BJ (cell line): ENCODE measurements at regions not wholly inside any gene's neighbourhood (a gene's known extent, or its start where the extent isn't known, plus 50 kb on each side); places are given as distances from the start of the nearest gene placed in this dataset.

ENCODE experiments used
- CTCF ChIA-PET: fragments of 350-600 bp; formaldehyde crosslinking; extraction: SDS; loops from one replicate; lab custom pipeline; 2021; ENCODE audit warnings: antibody characterized with exemption, inconsistent platforms; lab: Yijun Ruan, JAX
- POLR2A ChIA-PET: fragments of 300-600 bp; sonication (Branson Sonifier 250); formaldehyde crosslinking; extraction: SDS; loops from one replicate; lab custom pipeline; 2021; ENCODE audit warnings: antibody characterized with exemption; lab: Charles Lee
- DNase-seq: peaks from one replicate; pipeline ENCODE4 v3.0.0-alpha.2; 2011; ENCODE audit warnings: low read depth
- H3K27me3 ChIP-seq: 2 replicates; pipeline ENCODE4 v1.6.0; 2011; ENCODE audit warnings: low read length; ENCODE audit not compliant: control insufficient read depth, insufficient read depth
- H3K36me3 ChIP-seq: 2 replicates; pipeline ENCODE4 v1.5.1; 2011; ENCODE audit warnings: low read length; ENCODE audit not compliant: control insufficient read depth, insufficient read depth
- H3K4me3 ChIP-seq: 2 replicates; pipeline ENCODE4 v1.5.1; 2011; ENCODE audit warnings: low read depth, mild to moderate bottlenecking, control low read depth, low read length
- CTCF ChIP-seq: IDR thresholded peaks from 2 replicates; pipeline ENCODE4 v1.5.1; 2011; ENCODE audit warnings: low read depth, mild to moderate bottlenecking, control low read depth, inconsistent platforms, low read length, moderate library complexity; ENCODE audit not compliant: insufficient read depth

DNA sequence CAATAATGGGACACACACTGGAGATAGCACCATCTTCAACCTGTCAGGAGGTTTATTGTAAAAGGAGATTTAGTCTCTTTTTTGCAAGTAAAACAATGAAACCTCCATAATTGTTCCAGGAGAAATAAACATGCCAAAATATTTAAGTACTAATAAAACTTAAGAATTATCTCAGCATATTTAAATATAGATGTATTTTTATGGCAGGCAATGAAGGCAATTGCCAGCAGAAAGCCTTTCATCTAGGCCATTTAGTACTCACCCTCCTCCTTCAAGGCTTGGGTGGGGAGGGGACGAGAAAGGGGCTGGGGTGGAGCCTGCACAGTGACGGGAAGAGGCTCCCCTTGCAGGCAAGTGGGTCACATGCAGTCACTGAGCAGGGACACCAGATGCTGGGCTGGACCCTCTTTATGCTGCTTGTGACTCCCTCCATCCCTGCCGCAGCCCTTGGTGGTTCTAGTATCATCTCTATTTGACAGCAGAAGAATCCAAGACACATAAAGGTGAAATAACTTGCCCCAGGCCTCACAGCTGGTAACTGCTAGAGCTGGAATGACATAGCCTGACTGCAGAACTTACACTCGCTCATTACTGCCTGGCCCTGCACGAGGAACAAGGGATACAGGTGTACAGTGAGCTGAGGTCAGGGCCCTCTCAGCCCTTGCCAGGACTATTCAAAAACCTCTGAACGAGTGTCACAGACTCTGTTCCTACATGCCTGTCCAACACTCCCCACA lies 449.5 kb upstream of the ZMIZ1 start:
- DNase-seq, result no peak
- H3K27me3 ChIP-seq, result peaks cover 12% of the 10 kb centered on the region
- no peaks in the 10 kb centered on the region for H3K36me3 ChIP-seq
- ChIA-PET CTCF (no interaction called here), POLR2A (no interaction called here)
- TF ChIP-seq CTCF, result no peak
- H3K4me3 ChIP-seq, result no peak overlapping the region

DNA sequence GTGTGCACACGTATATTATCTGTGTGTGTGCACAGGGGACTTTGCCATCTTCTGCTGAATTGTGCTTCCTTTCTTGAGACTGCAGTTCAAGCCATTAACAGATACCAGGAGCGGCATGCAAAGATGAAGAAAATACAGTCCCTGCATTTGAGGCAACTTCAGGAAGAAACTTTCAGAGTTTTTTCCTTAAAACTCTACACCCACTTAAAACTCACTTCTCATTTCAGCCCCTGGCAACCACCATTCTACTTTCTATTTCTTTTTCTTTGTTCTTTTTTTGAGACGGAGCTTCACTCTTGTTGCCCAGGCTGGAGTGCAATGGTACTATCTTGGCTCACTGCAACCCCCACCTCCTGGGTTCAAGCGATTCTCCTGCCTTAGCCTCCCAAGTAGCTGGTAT lies 448.9 kb upstream of the ZMIZ1 start:
- Histone ChIP-seq H3K4me3 (no peak overlapping the region), H3K27me3 (peaks cover 9% of the 10 kb centered on the region), H3K36me3 (no peaks in the 10 kb centered on the region)
- no peak for DNase-seq
- ChIA-PET CTCF (no interaction called here), POLR2A (no interaction called here)
- no peak for TF ChIP-seq CTCF

- TF ChIP-seq CTCF, result no peak
- ChIA-PET POLR2A (no interaction called here), CTCF (no interaction called here)
- no peaks in the 10 kb centered on the region for H3K36me3 ChIP-seq
- H3K27me3 ChIP-seq, result peaks cover 4% of the 10 kb centered on the region; the same call in 1 of the 2 replicates
- no peak for DNase-seq
- no peak overlapping the region for H3K4me3 ChIP-seq
These were observed 447.6 kb upstream of the ZMIZ1 start for GRCh38 chr10:78620985-78621799.

DNA sequence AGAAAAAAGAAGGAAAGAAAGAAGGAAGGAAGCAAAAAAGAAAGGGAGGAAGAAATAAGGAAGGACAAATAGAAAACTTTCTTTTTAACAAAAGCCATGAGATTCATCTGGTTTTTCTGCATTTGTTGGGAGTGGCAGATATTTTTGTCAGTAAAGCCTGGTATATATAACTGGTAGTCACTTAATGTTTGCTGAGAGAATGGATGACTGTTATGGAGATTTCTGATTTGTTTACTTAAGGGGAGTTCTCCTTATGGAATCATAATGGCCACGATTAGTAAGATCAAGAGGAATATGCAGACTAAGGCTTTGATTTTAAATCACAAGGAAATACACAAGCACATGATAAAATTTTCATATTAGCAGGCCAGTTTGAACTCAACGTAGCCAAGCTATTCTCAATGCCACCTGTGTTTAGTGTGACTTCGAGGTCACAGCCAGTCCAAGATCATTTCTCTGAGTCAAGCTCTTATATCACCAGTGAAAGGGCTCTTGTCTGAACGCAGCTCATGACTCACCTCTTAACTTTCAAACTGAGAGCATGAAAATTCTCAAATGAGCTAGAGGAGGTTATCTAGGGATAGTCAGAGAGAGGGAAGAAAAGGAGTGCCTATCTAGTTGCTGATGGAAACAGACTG lies 445.1 kb upstream of the ZMIZ1 start:
- POLR2A ChIA-PET, result no interaction called here
- TF ChIP-seq CTCF, result no peak
- H3K4me3 ChIP-seq, result no peak overlapping the region
- DNase-seq, result peak; percentile 47
- CTCF ChIA-PET, result interaction anchor here (1.1 kb wide), 1 partner anchor 9 kb away, joined by 4 read pairs; no protein-coding TSS in a partner anchor
- H3K27me3 ChIP-seq, result peaks cover 10% of the 10 kb centered on the region
- H3K36me3 ChIP-seq, result no peaks in the 10 kb centered on the region

DNA sequence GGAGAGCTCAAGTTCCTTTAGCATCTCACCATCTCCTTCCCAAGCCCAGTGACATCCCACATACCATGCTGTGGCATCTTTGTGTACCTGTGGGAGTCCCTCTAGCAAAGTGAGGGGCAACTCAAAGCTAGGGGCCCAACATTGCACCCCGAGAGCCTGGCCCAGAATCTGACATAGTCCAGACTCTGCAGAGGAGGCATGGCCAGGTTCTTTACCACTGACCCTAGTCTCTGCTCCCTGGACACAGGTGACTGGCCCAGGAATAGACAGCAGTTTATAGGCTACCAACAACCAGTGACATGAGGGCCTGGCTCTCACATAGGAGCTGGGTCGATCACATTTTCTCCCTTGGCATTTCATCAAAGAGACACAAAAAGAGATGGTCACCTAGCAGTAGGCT lies 444.0 kb upstream of the ZMIZ1 start:
- H3K27me3 ChIP-seq, result peaks cover 13% of the 10 kb centered on the region
- TF ChIP-seq CTCF, result no peak
- no peak overlapping the region for H3K4me3 ChIP-seq
- H3K36me3 ChIP-seq, result no peaks in the 10 kb centered on the region
- ChIA-PET POLR2A (no interaction called here), CTCF (interaction anchor here (0.6 to 1.1 kb wide), 2 partner anchors 8 to 54 kb away, joined by 3 to 4 read pairs; no protein-coding TSS in a partner anchor)
- no peak for DNase-seq
